Liver (tissue), 8 donors: ENCODE measurements at regions not wholly inside any gene's neighbourhood (a gene's known extent, or its start where the extent isn't known, plus 50 kb on each side); places are given as distances from the start of the nearest gene placed in this dataset.

Experiments used
- DNase-seq: peaks from one replicate; pipeline ENCODE4 v3.0.0-alpha.2; 2017; ENCODE audit warnings: low spot score
- H3K27ac ChIP-seq, 2 donors: one replicate each; pipeline ENCODE4 v1.7.0; 2013; ENCODE audit warnings: inconsistent platforms in 2 of 2, low read length in 2 of 2, control low read depth in 1 of 2, low read depth in 1 of 2, mild to moderate bottlenecking in 1 of 2
- H3K27me3 ChIP-seq, 4 donors: one replicate each; pipeline versions ENCODE4 v1.6.1 to v1.7.0; 2013; ENCODE audit warnings: low read length in 3 of 4, inconsistent platforms in 1 of 4, mild to moderate bottlenecking in 1 of 4, moderate library complexity in 1 of 4; ENCODE audit not compliant: control insufficient read depth in 4 of 4, insufficient read depth in 4 of 4
- H3K36me3 ChIP-seq, 4 donors: one replicate each; pipeline versions ENCODE4 v1.6.1 to v1.7.0; 2013; ENCODE audit warnings: low read length in 3 of 4, mild to moderate bottlenecking in 3 of 4, low read depth in 1 of 4, moderate library complexity in 1 of 4; ENCODE audit not compliant: control insufficient read depth in 4 of 4, insufficient read depth in 3 of 4
- H3K4me1 ChIP-seq, 4 donors: one replicate each; pipeline versions ENCODE4 v1.6.1 to v1.7.0; 2013; ENCODE audit warnings: low read length in 3 of 4, mild to moderate bottlenecking in 3 of 4, moderate library complexity in 1 of 4; ENCODE audit not compliant: control insufficient read depth in 4 of 4, insufficient read depth in 4 of 4
- H3K4me3 ChIP-seq, 3 donors: one replicate each; pipeline versions ENCODE4 v1.6.1 to v1.7.0; 2013; ENCODE audit warnings: low read length in 3 of 3, control low read depth in 1 of 3, low read depth in 1 of 3, mild to moderate bottlenecking in 1 of 3
- H3K9ac ChIP-seq, 2 donors: one replicate each; pipeline ENCODE4 v1.7.0; 2013; ENCODE audit warnings: low read length in 2 of 2, mild to moderate bottlenecking in 2 of 2, moderate library complexity in 2 of 2, control low read depth in 1 of 2, low read depth in 1 of 2
- H3K9me3 ChIP-seq, 4 donors: one replicate each; pipeline versions ENCODE4 v1.6.1 to v1.7.0; 2013; ENCODE audit warnings: low read length in 3 of 4; ENCODE audit not compliant: control insufficient read depth in 4 of 4
- ATF3 ChIP-seq: IDR thresholded peaks from 2 replicates; pipeline ENCODE4 v1.6.1; 2016; ENCODE audit warnings: antibody characterized with exemption
- CTCF ChIP-seq: fragments of 150-350 bp; IDR thresholded peaks from 2 replicates; pipeline ENCODE4 v1.5.1; 2017; ENCODE audit warnings: improper control_type of control experiment, low read depth, low read length; ENCODE audit not compliant: missing input control
- EGR1 ChIP-seq, 2 donors: IDR thresholded peaks; 2 replicates each; pipeline ENCODE4 v1.6.1; 2016 to 2018; ENCODE audit warnings: antibody characterized with exemption in 2 of 2, low read depth in 2 of 2
- FOXA1 ChIP-seq: IDR thresholded peaks from 2 replicates; pipeline ENCODE4 v1.6.1; 2016; ENCODE audit warnings: antibody characterized with exemption
- FOXA2 ChIP-seq: IDR thresholded peaks from 2 replicates; pipeline ENCODE4 v1.6.1; 2016; ENCODE audit warnings: antibody characterized with exemption
- HNF4A ChIP-seq, 2 donors: conservative IDR thresholded peaks; 2 replicates each; pipeline ENCODE4 v1.6.1; 2016; ENCODE audit warnings: antibody characterized with exemption in 2 of 2, mild to moderate bottlenecking in 2 of 2
- HNF4G ChIP-seq: IDR thresholded peaks from 2 replicates; pipeline ENCODE4 v1.6.1; 2016; ENCODE audit warnings: antibody characterized with exemption
- JUND ChIP-seq, 2 donors: IDR thresholded peaks; 2 replicates each; pipeline ENCODE4 v1.6.1; 2016; ENCODE audit warnings: antibody characterized with exemption in 2 of 2
- MAX ChIP-seq: IDR thresholded peaks from 2 replicates; pipeline ENCODE4 v1.6.1; 2016; ENCODE audit warnings: antibody characterized with exemption
- NR2F2 ChIP-seq: IDR thresholded peaks from 2 replicates; pipeline ENCODE4 v1.6.1; 2016; ENCODE audit warnings: antibody characterized with exemption
- RAD21 ChIP-seq, 2 donors: IDR thresholded peaks; 2 replicates each; pipeline ENCODE4 v1.6.1; 2016; ENCODE audit warnings: antibody characterized with exemption in 2 of 2, mild to moderate bottlenecking in 2 of 2
- REST ChIP-seq: IDR thresholded peaks from 2 replicates; pipeline ENCODE4 v1.6.1; 2016; ENCODE audit warnings: antibody characterized with exemption, mild to moderate bottlenecking
- RXRA ChIP-seq, 2 donors: IDR thresholded peaks; 2 replicates each; pipeline ENCODE4 v1.6.1; 2017 to 2018; ENCODE audit warnings: antibody characterized with exemption in 2 of 2, mild to moderate bottlenecking in 1 of 2
- SP1 ChIP-seq: IDR thresholded peaks from 2 replicates; pipeline ENCODE4 v1.6.1; 2018; ENCODE audit warnings: antibody characterized with exemption, mild to moderate bottlenecking
- TAF1 ChIP-seq: conservative IDR thresholded peaks from 2 replicates; pipeline ENCODE4 v1.6.1; 2016; ENCODE audit warnings: antibody characterized with exemption, mild to moderate bottlenecking
- YY1 ChIP-seq: IDR thresholded peaks from 2 replicates; pipeline ENCODE4 v1.6.1; 2016; ENCODE audit warnings: antibody characterized with exemption, mild to moderate bottlenecking
- ZBTB33 ChIP-seq: IDR thresholded peaks from 2 replicates; pipeline ENCODE4 v1.6.1; 2016; ENCODE audit warnings: antibody characterized with exemption
- WGBS: extraction: QIAGEN DNeasy Blood & Tissue Kit; methylation state at CpG from one replicate; pipeline ENCODE4 v1.1.7; 2013; 5-methylcytosine and 5-hydroxymethylcytosine counted together
- donor health status: healthy.
- donor health status: healthy.
- donor health status: healthy.
- donor health status: healthy.
- donor health status: healthy.

GRCh38 chr4:153963216-153963615, 174.3 kb upstream of the SFRP2 start:
- Histone ChIP-seq H3K4me3 (no peak overlapping the region), H3K36me3 (no peaks in the 10 kb centered on the region), H3K4me1 (no peaks in the 10 kb centered on the region), H3K9me3 (no peaks in the 10 kb centered on the region), H3K9ac (no peak overlapping the region), H3K27ac (no peak overlapping the region), H3K27me3 (no peaks in the 10 kb centered on the region)
- no peak for DNase-seq
- 80% methylated on average over 3 of the region's 3 CpGs for WGBS
- TF ChIP-seq SP1 (no peak), REST (no peak), HNF4G (no peak), TAF1 (no peak), RXRA (IDR thresholded peaks at IDR 0.05) (no peak), MAX (no peak), CTCF (no peak), ZBTB33 (no peak), EGR1 (IDR thresholded peaks at IDR 0.05; ENCODE audit: low read depth in 2 of 2) (no peak), HNF4A (conservative IDR thresholded peaks at IDR 0.05) (no peak), RAD21 (IDR thresholded peaks at IDR 0.05) (no peak), ATF3 (no peak), JUND (IDR thresholded peaks at IDR 0.05) (no peak), FOXA1 (no peak), FOXA2 (no peak), NR2F2 (no peak), YY1 (no peak)
